Aorta (tissue), 5 donors: ENCODE measurements at regions not wholly inside any gene's neighbourhood (a gene's known extent, or its start where the extent isn't known, plus 50 kb on each side); places are given as distances from the start of the nearest gene placed in this dataset.
"Not testable (repeated sequence)": the region's sequence is repeated elsewhere in the genome, so short reads cannot be mapped to it uniquely, and the experiment has no call there.

Source experiments
- ATAC-seq: fragments of 200-7000 bp; cut with Tn5 transposase; one replicate; pipeline ENCODE4 v1.9.1; 2022; ENCODE audit warnings: moderate library complexity; ENCODE audit not compliant: low FRiP score
- DNase-seq, 2 donors: peaks; one replicate each; pipeline ENCODE4 v3.0.0-alpha.2; 2020
- H3K27ac ChIP-seq, 2 donors: one replicate each; pipeline ENCODE4 v1.5.1; 2013; ENCODE audit warnings: low read length in 2 of 2, mild to moderate bottlenecking in 2 of 2, moderate library complexity in 2 of 2, control low read depth in 1 of 2, inconsistent platforms in 1 of 2, low read depth in 1 of 2
- H3K27me3 ChIP-seq, 2 donors: one replicate each; pipeline ENCODE4 v1.6.1; 2013; ENCODE audit warnings: control low read depth in 1 of 2, low read length in 1 of 2, mild to moderate bottlenecking in 1 of 2, moderate library complexity in 1 of 2; ENCODE audit not compliant: insufficient read depth in 2 of 2, control insufficient read depth in 1 of 2
- H3K36me3 ChIP-seq, 2 donors: one replicate each; pipeline ENCODE4 v1.6.1; 2013; ENCODE audit warnings: control low read depth in 1 of 2, low read length in 1 of 2, mild to moderate bottlenecking in 1 of 2; ENCODE audit not compliant: insufficient read depth in 2 of 2, control insufficient read depth in 1 of 2
- H3K4me1 ChIP-seq, 2 donors: one replicate each; pipeline ENCODE4 v1.6.1; 2013; ENCODE audit warnings: low read length in 2 of 2, control low read depth in 1 of 2, mild to moderate bottlenecking in 1 of 2, moderate library complexity in 1 of 2; ENCODE audit not compliant: insufficient read depth in 2 of 2, control insufficient read depth in 1 of 2
- H3K4me3 ChIP-seq, 2 donors: one replicate each; pipeline ENCODE4 v1.5.1; 2013; ENCODE audit warnings: low read length in 2 of 2, control low read depth in 1 of 2, mild to moderate bottlenecking in 1 of 2
- H3K9me3 ChIP-seq: one replicate; pipeline ENCODE4 v1.6.1; 2013; ENCODE audit warnings: mild to moderate bottlenecking, low read length; ENCODE audit not compliant: control insufficient read depth
- WGBS, 2 donors: extraction: QIAGEN DNeasy Blood & Tissue Kit; methylation state at CpG; one replicate each; pipeline ENCODE4 v1.1.7; 2013; 5-methylcytosine and 5-hydroxymethylcytosine counted together
- intact Hi-C, 2 donors: fragments of 100-400 bp; cut with DNase I; formaldehyde crosslinking; loops; one replicate each; pipeline versions ENCODE4 v1.14.2 to v1.15.0; 2022
- donor health status: healthy with polysubstance abuse.
- donor health status: Bipolar disorder and iron deficiency.
- donor health status: DM: no; HTN: no; CAD: no.
- donor health status: DM: no; HTN: no; CAD: no.
- donor health status: DM: yes; HTN: yes; CAD: no.

DNA sequence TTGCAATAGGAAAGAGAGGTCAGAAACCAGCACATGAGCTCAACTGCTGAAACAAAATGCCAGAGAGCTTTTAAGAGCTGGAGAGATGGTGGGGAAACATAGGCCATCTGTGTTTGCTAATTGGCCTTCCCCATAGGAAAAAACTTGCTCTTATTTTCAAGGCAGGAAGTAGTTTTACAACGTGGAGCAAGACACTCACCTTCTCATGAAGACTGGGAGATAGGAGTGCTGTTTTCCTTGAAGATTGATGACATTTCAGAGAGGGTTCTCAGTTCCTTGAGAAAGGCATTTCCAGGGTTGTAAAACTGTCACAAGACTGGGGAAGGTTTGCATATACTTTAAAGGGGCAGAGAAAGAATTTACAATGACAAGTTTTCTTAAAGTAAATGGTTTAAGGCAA is 586.3 kb upstream of the RAG2 start:
- ATAC-seq (no peak), DNase-seq (no peak)
- H3K36me3 ChIP-seq = no peaks in the 10 kb centered on the region
- intact Hi-C loops = no loop called here
- H3K4me3 ChIP-seq = no peak overlapping the region
- 0% methylated on average over 1 of the region's 1 CpG for WGBS, 2 donors
- H3K4me1 ChIP-seq = no peaks in the 10 kb centered on the region
- H3K27me3 ChIP-seq = no peaks in the 10 kb centered on the region
- no peaks in the 10 kb centered on the region for H3K9me3 ChIP-seq
- H3K27ac ChIP-seq = no peak overlapping the region

DNA sequence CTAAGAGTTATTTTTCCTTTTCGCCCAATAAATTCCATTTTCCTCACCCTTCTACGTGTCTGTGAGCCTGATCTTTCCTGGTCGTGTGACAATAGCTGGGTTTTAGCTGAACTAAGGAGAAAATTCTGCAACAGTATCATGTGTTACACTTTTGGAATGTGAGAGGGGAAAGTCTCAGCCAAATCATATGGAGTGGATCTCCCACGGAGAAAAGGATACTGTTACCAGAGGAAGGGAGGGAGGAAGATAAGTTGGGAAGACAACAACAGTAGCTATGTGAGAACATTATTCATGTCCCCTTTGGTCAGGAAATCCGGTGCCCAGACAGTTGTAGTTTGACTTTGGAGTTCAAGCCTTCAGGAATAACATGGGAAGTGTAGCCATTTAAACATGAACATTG is 584.0 kb upstream of the RAG2 start:
- Histone ChIP-seq H3K9me3 (no peaks in the 10 kb centered on the region), H3K4me1 (no peaks in the 10 kb centered on the region), H3K4me3 (no peak overlapping the region), H3K27me3 (no peaks in the 10 kb centered on the region), H3K27ac (no peak overlapping the region), H3K36me3 (no peaks in the 10 kb centered on the region)
- intact Hi-C loops = no loop called here
- 42 to 50% methylated on average over 5 of the region's 5 CpGs for WGBS, 2 donors
- no peak for DNase-seq
- no peak for ATAC-seq

DNA sequence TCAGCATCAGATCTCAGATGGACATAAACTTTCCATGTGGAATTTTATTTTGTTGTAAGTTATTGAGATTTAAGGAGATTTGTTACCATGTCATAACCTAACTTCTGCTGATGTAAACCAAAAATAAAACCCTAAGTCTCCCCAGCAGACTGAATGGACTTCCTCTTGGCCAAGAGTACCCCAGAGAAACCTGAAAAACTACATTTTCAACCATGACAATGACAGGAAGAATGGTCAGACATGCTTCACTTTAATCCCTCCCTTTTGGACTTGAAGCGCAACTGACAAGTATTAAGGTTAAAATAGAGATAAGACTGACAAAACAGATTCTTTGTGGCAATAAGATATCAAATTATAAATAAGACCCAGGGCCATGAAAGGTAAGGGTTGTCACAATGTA is 579.7 kb upstream of the RAG2 start:
- 86 to 94% methylated on average over 1 of the region's 1 CpG for WGBS, 2 donors
- DNase-seq (no peak), ATAC-seq (no peak)
- no peaks in the 10 kb centered on the region for H3K36me3 ChIP-seq
- H3K4me3 ChIP-seq = no peak overlapping the region
- H3K27me3 ChIP-seq = no peaks in the 10 kb centered on the region
- H3K4me1 ChIP-seq = no peaks in the 10 kb centered on the region
- intact Hi-C loops = no loop called here
- H3K27ac ChIP-seq = no peak overlapping the region
- H3K9me3 ChIP-seq = no peaks in the 10 kb centered on the region

DNA sequence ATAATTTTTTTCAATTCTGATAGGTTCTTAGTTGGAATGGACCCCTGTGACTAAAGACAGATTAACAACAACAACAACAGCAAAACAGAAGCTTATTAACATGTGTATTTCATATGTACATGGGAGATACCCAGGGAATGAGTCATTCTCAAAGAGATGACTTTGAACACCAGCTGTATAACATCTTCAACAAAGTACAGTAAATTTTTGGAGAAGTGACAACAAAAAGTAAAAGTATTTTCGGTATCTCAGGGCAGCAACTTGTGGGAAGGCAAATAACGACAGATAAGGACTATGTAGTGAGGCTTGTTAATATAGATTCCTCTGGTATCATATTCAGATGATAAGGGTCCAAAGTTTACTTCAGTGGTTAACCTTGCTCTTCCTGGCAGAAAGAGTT is 573.4 kb upstream of the RAG2 start:
- intact Hi-C loops = no loop called here

DNA sequence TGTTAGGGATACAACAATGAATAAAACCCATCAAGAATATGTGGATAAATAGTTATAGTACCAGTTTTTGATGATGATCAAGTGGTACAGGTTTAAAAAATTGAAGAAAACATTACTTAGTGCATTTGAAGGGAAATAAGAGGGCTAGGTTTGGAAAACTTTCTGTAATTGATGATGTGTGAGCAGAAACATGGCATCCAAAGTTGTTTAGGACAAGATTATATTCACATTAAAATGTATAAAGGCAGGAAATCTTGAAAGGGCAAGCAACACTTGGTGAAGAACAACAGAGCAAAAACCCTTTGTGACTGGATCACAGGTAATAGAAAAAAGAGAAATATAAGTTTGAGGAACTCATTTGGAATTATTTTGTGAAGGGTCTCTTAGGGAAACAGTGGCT is 572.3 kb upstream of the RAG2 start:
- no peaks in the 10 kb centered on the region for H3K9me3 ChIP-seq
- no peaks in the 10 kb centered on the region for H3K4me1 ChIP-seq
- DNase-seq (no peak), ATAC-seq (no peak)
- intact Hi-C loops = no loop called here
- no peak overlapping the region for H3K27ac ChIP-seq
- H3K4me3 ChIP-seq = no peak overlapping the region
- H3K27me3 ChIP-seq = no peaks in the 10 kb centered on the region
- H3K36me3 ChIP-seq = no peaks in the 10 kb centered on the region

More for the DNA sequence above, 573.4 kb upstream of the RAG2 start:
- WGBS, 2 donors = 60 to 70% methylated on average over 2 of the region's 2 CpGs
- DNase-seq = no peak
- Histone ChIP-seq H3K4me1 (no peaks in the 10 kb centered on the region), H3K36me3 (no peaks in the 10 kb centered on the region), H3K27ac (no peak overlapping the region), H3K9me3 (no peaks in the 10 kb centered on the region), H3K27me3 (no peaks in the 10 kb centered on the region), H3K4me3 (no peak overlapping the region)
- no peak for ATAC-seq

GRCh38 chr11:37145434-37145833 is 547.4 kb upstream of the RAG2 start:
- H3K27me3 ChIP-seq, DNase-seq, H3K36me3 ChIP-seq, intact Hi-C loops, H3K27ac ChIP-seq, H3K9me3 ChIP-seq, ATAC-seq, H3K4me1 ChIP-seq, H3K4me3 ChIP-seq: not testable (repeated sequence)
- WGBS, 2 donors = 67 to 83% methylated on average over 1 of the region's 1 CpG

DNA sequence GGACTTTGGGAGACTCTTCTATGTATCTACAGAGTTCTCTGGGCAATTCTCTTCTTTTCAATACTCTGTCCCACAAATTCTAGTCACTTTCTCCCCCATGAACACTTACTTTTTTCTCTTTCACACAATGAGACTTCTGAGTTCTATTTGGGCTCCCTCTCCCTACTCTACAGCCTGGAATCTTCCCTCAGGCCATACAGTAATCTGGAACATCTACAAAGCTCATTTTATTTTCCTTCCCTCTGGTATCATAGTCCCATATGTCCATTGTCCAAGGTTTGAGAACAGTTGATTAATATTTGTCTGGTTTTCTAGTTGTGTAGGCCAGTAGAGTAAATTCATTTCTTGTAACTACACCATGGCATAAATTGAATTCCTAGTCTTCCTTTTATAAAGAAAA is 544.6 kb upstream of the RAG2 start:
- no peak for DNase-seq
- Histone ChIP-seq H3K27me3 (no peaks in the 10 kb centered on the region), H3K4me1 (no peaks in the 10 kb centered on the region), H3K36me3 (no peaks in the 10 kb centered on the region), H3K9me3 (no peaks in the 10 kb centered on the region), H3K4me3 (no peak overlapping the region), H3K27ac (no peak overlapping the region)
- no peak for ATAC-seq
- intact Hi-C loops = no loop called here

GRCh38 chr11:37141707-37142106 is 543.7 kb upstream of the RAG2 start:
- ATAC-seq (no peak), DNase-seq (no peak)
- H3K4me3 ChIP-seq = no peak overlapping the region
- no peaks in the 10 kb centered on the region for H3K4me1 ChIP-seq
- no peaks in the 10 kb centered on the region for H3K9me3 ChIP-seq
- no peaks in the 10 kb centered on the region for H3K36me3 ChIP-seq
- intact Hi-C loops = no loop called here
- no peak overlapping the region for H3K27ac ChIP-seq
- WGBS, 2 donors = 86 to 87% methylated on average over 5 of the region's 5 CpGs
- no peaks in the 10 kb centered on the region for H3K27me3 ChIP-seq

- H3K4me3 ChIP-seq, H3K9me3 ChIP-seq, intact Hi-C loops, H3K27ac ChIP-seq, H3K4me1 ChIP-seq, DNase-seq, ATAC-seq, H3K27me3 ChIP-seq, H3K36me3 ChIP-seq: not testable (repeated sequence)
- 75 to 81% methylated on average over 6 of the region's 6 CpGs for WGBS, 2 donors
Measured at GRCh38 chr11:37135606-37136005, 537.6 kb upstream of the RAG2 start.

GRCh38 chr11:37134637-37135036 is 536.6 kb upstream of the RAG2 start:
- DNase-seq = no peak
- no peaks in the 10 kb centered on the region for H3K27me3 ChIP-seq
- no peak overlapping the region for H3K27ac ChIP-seq
- 48 to 79% methylated on average over 2 of the region's 2 CpGs for WGBS, 2 donors
- intact Hi-C loops = no loop called here
- H3K36me3 ChIP-seq = no peaks in the 10 kb centered on the region
- H3K4me3 ChIP-seq = no peak overlapping the region
- H3K4me1 ChIP-seq = no peaks in the 10 kb centered on the region
- ATAC-seq = no peak
- no peaks in the 10 kb centered on the region for H3K9me3 ChIP-seq
